AG04449 (cell line): ENCODE measurements at regions not wholly inside any gene's neighbourhood (a gene's known extent, or its start where the extent isn't known, plus 50 kb on each side); places are given as distances from the start of the nearest gene placed in this dataset.

Source experiments
- CTCF ChIA-PET: fragments of 350-600 bp; formaldehyde crosslinking; extraction: SDS; loops from one replicate; lab custom pipeline; 2021; ENCODE audit warnings: antibody characterized with exemption; lab: Yijun Ruan, JAX
- POLR2A ChIA-PET: fragments of 400-600, 350-600 bp; formaldehyde crosslinking; extraction: SDS; loops from one replicate; lab custom pipeline; 2020; ENCODE audit warnings: antibody characterized with exemption, inconsistent platforms; lab: Yijun Ruan, JAX
- DNase-seq: peaks from one replicate; pipeline ENCODE4 v3.0.0-alpha.2; 2010; ENCODE audit warnings: low read depth, low spot score
- H3K4me3 ChIP-seq: 2 replicates; pipeline ENCODE4 v1.5.1; 2011; ENCODE audit warnings: low read depth, mild to moderate bottlenecking, control low read depth, low read length
- CTCF ChIP-seq: IDR thresholded peaks from one replicate; pipeline ENCODE4 v1.5.1; 2011; ENCODE audit warnings: mild to moderate bottlenecking, moderate library complexity, low read length, control low read depth, inconsistent platforms; ENCODE audit not compliant: insufficient read depth; ENCODE audit errors: missing control alignments

GRCh38 chr2:82852787-82853186 is 1606.3 kb downstream of the SUCLG1 start:
- no peak for TF ChIP-seq CTCF
- ChIA-PET CTCF (no interaction called here), POLR2A (no interaction called here)
- no peak overlapping the region for H3K4me3 ChIP-seq
- DNase-seq: no peak

- H3K4me3 ChIP-seq: no peak overlapping the region
- no peak for DNase-seq
- ChIA-PET CTCF (no interaction called here), POLR2A (no interaction called here)
- TF ChIP-seq CTCF: no peak
Measured at GRCh38 chr2:82848285-82848684, 1610.8 kb downstream of the SUCLG1 start.

GRCh38 chr2:82839036-82839435 is 1620.0 kb downstream of the SUCLG1 start:
- CTCF ChIA-PET: interaction anchor here (0.7 kb wide), 1 partner anchor 160 kb away, joined by 3 read pairs; no protein-coding TSS in a partner anchor
- H3K4me3 ChIP-seq: no peak overlapping the region
- no peak for DNase-seq
- TF ChIP-seq CTCF: no peak
- POLR2A ChIA-PET: no interaction called here

- DNase-seq: peak; percentile 74
- CTCF ChIA-PET: no interaction called here
Measured at GRCh38 chr2:82837588-82838304, 1621.3 kb downstream of the SUCLG1 start.

GRCh38 chr2:82834893-82835292 is 1624.2 kb downstream of the SUCLG1 start:
- POLR2A ChIA-PET: no interaction called here
- no peak overlapping the region for H3K4me3 ChIP-seq
- no peak for TF ChIP-seq CTCF
- no peak for DNase-seq
- CTCF ChIA-PET: no interaction called here

More at GRCh38 chr2:82837588-82838304, 1621.3 kb downstream of the SUCLG1 start:
- no peak overlapping the region for H3K4me3 ChIP-seq
- no peak for TF ChIP-seq CTCF
- POLR2A ChIA-PET: no interaction called here

- H3K4me3 ChIP-seq: no peak overlapping the region
- ChIA-PET POLR2A (no interaction called here), CTCF (no interaction called here)
- no peak for DNase-seq
- no peak for TF ChIP-seq CTCF
Measured at GRCh38 chr2:82827426-82827825, 1631.7 kb downstream of the SUCLG1 start.
